Astrocyte of the spinal cord (primary cell): ENCODE measurements at regions not wholly inside any gene's neighbourhood (a gene's known extent, or its start where the extent isn't known, plus 50 kb on each side); places are given as distances from the start of the nearest gene placed in this dataset.
A peak's percentile ranks its signal among the peaks of the same experiment; 100 is the strongest.
"Not testable (repeated sequence)": the region's sequence is repeated elsewhere in the genome, so short reads cannot be mapped to it uniquely, and the experiment has no call there.

Experiments used
- DNase-seq: peaks from one replicate; pipeline ENCODE4 v3.0.0; 2011; ENCODE audit warnings: low read depth, low spot score
- H3K4me3 ChIP-seq: 2 replicates; pipeline ENCODE4 v1.5.1; 2011; ENCODE audit warnings: low read depth, mild to moderate bottlenecking, low read length, moderate library complexity
- CTCF ChIP-seq: IDR thresholded peaks from 2 replicates; pipeline ENCODE4 v1.5.1; 2012; ENCODE audit warnings: low read depth, mild to moderate bottlenecking, low read length, inconsistent platforms
- in situ Hi-C: cut with HindIII; loops from 2 replicates; pipeline ENCODE4 v1.10.0; 2017; ENCODE audit warnings: low sequenced_read_pairs

DNA sequence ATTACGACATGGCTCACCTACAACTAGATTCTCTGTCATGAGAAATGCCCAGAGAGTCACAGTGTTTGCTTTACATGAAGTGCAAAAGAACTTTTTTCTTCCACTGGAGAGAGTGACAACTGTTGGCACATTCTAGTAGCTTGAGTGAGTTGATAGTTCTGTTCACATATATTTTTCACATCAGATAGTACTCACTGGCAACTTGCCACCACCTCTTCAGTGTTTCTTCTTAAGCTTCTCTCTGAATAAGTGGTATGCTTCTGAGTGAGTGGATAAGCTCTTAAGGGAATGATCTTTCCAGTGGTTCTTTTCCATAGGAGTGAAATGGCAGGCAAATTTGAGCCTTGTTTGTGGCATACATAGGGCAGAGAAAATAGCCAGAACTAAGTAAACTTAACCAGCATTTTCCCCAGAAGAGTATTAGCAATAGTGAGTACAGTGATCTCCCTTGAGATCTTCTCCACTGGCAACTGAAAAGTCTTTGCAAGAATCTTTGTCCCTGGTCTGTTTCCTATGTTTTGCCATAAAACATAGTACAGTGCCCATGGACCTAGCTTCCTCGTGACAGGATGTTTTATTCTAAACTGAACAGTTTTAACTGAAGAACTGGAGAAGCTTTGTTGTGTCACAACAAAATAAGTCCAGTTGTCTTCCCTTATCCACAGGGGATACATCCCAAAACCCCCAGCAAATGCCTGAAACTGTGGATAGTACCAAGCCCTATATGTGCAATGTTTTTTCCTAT is 125.4 kb upstream of the CDK13 start:
- in situ Hi-C loops, result no loop called here
- no peak overlapping the region for H3K4me3 ChIP-seq
- no peak for DNase-seq
- TF ChIP-seq CTCF, result no peak

DNA sequence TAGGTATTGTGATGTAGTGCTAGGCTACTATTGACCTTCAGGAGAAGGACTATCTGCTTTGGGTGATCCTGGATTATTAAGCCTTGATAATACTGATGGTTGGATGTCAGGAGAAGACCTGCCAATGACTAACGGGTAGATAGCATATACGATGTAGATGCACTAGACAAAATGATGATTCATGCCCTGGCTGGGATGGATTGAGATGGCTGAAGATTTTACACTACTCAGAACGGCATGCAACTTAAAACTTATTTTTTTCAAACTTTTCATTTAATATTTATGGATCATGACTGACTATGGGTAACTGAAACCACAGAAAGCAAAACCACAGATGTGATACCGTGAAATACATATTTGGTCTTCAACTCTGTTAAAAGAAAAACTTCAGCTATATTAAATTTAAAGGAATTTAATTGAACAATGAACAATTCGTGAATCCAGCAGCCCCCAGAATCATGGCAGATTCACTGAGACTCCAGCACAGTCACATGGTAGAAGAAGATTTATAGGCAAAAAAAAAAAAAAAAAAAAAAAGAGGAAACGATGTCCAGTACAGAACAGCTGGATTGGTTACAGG is 124.6 kb upstream of the CDK13 start:
- in situ Hi-C loops, result no loop called here

GRCh38 chr7:39826166-39826565 is 123.9 kb upstream of the CDK13 start:
- no peak for DNase-seq
- in situ Hi-C loops, result no loop called here
- no peak for TF ChIP-seq CTCF
- H3K4me3 ChIP-seq, result no peak overlapping the region

More for the DNA sequence above, 124.6 kb upstream of the CDK13 start:
- no peak for TF ChIP-seq CTCF
- DNase-seq, result no peak
- H3K4me3 ChIP-seq, result no peak overlapping the region

DNA sequence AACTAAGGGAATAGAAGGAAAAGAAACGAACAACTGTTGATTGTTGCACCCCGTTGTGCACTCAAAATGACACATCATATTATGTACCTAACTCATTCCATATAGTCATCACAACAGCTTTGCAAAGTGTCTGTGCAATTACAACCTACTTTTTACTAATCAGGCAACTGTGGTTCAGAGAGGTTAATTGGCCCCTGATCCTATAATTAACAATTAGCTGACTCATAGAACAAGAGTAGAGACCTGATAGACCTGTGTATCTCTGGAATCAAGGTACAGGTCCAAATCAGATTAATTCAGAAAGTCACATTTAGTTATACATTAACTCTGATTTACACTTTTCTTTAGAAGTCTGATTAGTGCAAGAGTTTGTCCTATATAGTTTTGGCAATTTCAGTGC is 122.5 kb upstream of the CDK13 start:
- no peak overlapping the region for H3K4me3 ChIP-seq
- in situ Hi-C loops, result no loop called here
- no peak for DNase-seq
- no peak for TF ChIP-seq CTCF

- in situ Hi-C loops, result no loop called here
- no peak overlapping the region for H3K4me3 ChIP-seq
- no peak for DNase-seq
- TF ChIP-seq CTCF, result no peak
Observed at GRCh38 chr7:39829028-39829427, 121.0 kb upstream of the CDK13 start.

DNA sequence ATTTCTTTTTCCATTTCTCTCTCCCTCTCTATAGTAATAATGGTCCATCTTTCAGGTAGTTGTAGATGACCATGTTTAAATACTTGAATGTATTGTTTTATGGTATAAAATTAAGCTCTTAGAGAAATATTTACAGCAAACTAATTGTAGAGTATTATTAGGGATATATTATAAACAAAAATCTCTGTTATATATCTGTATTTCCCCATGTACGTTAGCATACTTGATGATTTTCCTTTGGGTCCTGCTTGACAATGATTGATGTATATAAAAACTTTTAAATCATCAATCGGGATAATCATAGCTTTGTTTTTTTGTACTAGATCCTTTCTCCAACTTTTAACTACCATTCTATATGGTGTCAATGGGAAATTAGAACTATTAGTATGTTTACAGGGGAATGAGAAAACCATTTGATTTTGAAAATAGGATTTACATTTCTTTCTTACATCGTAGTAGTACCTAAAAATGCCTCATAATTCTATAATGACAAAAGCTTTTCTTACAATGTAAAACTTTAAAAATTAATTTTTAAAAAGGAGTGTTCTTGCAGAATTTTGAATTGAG is 117.5 kb upstream of the CDK13 start:
- no peak for TF ChIP-seq CTCF
- in situ Hi-C loops, result no loop called here

DNA sequence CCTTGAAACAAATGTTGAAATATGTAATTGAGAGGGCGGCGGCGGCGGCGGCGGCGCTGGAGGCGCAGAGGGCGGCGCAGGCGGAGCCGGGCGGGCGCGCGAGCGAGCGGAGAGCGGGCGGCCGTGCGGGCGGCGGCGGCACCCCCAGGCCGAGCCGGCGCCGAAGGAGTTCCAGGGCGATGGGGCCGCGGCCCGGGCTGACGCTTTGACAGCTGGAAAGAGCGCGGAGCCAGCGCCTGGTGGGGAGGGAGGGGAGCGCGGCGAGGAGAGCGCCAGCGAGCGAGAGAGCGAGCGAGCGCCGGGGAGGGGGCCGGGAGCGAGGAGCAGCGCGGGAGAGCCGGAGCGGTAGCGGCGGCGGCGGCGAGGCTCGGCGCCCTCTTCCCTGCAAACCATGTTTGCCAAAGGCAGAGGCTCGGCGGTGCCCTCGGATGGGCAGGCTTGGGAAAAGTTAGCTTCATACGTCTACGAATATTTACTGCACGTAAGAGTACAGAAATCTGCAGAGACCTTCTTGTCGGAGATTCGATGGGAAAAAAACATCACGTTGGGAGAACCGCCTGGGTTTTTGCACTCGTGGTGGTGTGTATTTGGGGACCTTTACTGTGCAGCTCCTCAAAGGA is 116.8 kb upstream of the CDK13 start:
- DNase-seq, result peak; percentile 33
- H3K4me3 ChIP-seq, result peak overlapping the region; percentile 33
- in situ Hi-C loops, result not testable (repeated sequence)

More for the DNA sequence above, 117.5 kb upstream of the CDK13 start:
- no peak for DNase-seq
- H3K4me3 ChIP-seq, result no peak overlapping the region

GRCh38 chr7:39833865-39834634 is 116.0 kb upstream of the CDK13 start:
- in situ Hi-C loops, DNase-seq: not testable (repeated sequence)
- H3K4me3 ChIP-seq, result peak overlapping the region; percentile 33
